Activated naive CD4-positive, alpha-beta T cell treated with anti-CD3 and anti-CD28 coated beads, Interleukin-2, amount 50 U/mL, for 16 hours (primary cell): ENCODE measurements at regions not wholly inside any gene's neighbourhood (a gene's known extent, or its start where the extent isn't known, plus 50 kb on each side); places are given as distances from the start of the nearest gene placed in this dataset.
"Not testable (repeated sequence)": the region's sequence is repeated elsewhere in the genome, so short reads cannot be mapped to it uniquely, and the experiment has no call there.

ENCODE experiments used
- DNase-seq: peaks from one replicate; pipeline ENCODE4 v3.0.0-alpha.2; 2020

DNA sequence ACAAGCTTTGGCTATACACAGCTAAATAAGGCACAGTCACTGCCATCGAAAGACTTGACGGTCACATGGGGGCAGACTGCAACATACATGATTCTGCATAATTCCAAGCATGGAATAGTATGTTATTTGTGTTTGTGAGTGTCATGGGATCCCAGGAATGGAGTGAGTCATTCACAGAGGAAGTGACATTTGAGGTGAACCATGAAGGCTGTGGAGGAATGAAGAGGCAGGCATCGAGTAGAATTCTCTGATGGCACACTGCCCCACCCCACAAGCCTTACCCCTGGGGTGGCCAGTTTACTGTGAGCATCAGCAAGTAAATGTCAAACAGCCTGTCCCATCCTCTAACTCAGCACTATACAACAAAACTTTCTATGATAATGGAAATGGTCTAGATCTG lies 619.7 kb downstream of the MID1IP1 start:
- DNase-seq, result no peak

DNA sequence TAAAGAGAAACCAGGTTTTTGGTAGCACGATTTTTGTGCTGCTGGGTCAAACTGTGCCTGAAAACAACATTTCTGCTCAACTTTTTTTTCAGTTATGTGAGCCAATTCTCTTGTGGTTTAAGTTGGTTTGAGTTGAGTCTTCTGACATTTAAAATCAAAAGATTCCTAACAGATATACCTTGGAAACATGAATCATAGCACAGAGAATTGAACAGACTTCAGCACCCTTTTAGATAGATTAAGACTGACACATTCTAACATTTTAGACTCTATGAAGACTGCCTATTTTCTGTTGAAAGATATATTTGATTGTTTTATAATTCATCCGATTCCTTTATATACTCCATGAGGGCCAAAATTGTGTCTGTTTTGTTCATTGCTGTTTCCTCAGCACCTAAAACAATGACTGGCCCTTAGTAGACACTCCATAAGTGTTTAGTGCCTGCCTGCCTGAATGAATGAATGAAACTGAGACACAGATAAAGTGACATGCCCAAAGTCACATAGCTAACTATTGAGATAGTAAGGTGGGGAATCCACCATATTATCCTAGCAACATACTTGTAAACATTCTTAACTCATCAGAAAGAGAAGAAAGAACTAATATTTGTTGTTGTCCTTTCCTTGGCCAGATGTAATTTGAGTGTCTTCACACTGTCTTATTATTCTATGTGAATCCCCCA lies 624.0 kb downstream of the MID1IP1 start:
- no peak for DNase-seq

DNA sequence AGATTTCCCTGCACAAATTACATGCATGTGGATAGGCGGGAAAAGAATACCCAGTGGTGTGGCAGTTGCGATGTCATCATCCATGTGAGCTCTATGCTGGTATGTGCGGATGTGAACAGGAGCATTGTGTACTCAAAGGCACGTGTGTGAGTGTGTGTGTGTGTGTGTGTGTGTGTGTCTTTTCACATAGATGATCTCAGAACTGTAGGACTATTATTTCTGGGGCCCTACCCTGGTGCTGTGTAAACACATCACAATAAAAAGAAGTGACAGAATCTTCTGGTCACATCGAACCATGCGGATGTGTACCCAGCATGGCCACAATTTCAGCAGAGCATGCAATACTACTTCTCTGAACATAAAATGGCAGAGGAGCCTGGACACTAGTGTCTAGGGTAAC lies 624.8 kb downstream of the MID1IP1 start:
- DNase-seq, result no peak

DNA sequence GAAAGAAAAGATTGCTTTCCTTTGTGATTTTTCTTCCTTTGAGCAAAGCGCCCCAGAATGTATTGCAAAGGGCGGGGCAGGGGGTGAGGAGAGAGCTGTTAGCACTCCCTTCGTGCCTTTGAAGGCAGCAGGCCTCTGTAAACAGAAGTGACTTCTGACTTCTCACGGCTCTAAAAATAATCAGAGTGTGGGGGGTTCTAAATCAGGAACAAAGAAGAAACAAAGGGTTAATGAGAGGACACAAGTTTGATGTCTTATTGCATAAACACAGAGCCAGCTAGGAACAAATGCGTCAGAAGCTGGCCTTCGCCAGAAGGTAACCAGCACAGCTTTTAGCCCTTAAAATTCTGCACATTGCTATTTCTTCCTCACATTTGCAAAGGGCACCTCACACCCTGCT lies 626.2 kb downstream of the MID1IP1 start:
- DNase-seq, result no peak

DNA sequence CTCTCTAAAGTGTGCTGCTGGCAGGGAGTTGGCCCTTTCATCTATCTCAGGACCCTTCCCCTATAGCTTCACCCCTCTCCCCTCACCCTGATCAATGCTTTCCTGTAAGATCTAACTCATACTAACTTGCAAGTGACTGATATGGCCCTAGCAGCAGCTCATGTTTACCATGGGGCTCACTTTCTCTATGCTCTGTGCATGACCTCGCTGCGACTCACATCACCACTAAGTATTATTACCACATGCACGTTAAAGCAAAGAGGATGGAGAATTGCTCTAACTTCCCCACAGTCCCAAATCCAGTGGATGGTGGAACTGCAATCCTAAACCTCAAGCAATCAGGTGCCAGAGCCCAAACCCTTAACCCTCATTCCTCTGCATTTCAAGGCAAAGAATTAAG lies 626.6 kb downstream of the MID1IP1 start:
- peak; percentile 64 for DNase-seq

DNA sequence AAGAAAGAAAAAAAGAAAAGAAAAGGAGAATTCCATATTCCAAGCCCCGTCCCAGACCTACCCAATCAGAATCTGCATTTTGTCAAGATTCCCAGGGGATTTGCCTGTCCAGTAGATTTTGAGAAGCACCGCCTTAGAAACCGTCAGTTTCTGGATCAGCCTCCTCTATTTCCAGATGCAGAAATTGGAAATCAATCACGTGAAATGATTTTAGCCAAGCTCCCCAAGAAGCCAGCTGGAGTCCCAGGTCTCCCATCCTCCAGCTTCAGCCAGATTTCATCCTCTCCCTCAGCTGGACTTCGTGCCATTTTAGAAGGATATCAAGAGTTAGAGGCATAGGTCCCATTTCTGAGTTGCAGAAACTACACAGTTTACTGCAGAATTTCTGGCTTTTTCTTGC lies 629.3 kb downstream of the MID1IP1 start:
- no peak for DNase-seq

DNA sequence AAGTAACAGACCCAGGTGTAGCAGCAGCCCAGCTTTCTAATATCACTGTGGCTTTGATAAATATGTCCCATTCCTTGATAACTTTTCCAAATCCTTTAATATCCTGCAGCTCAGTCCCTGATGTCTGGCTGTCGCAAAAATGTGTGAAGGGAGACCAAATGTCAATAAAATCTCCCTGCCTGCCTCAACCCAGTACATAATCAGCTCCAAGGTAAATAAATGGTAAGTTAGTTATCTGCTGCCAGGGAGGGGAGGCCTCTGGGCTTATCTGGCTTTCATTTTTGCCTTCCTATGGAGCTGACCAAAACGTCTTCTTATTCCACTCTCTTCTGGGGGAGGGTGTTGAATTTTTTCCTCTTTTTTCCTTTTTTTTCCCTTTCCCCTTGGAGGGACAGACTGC lies 630.6 kb downstream of the MID1IP1 start:
- DNase-seq, result no peak

DNA sequence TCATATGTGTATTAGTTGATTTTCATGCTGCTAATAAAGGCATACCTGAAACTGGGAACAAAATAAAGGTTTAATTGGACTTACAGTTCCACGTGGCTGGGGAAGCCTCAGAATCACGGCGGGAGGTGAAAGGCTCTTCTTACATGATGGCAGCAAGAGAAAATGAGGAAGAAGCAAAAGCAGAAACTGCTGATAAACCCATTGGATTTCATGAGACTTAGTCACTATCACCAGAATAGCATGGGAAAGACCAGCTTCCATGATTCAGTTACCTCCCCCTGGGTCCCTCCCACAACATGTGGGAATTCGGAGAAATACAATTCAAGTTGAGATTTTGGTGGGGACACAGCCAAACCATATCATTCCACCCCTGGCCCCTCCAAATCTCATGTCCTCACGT lies 633.4 kb downstream of the MID1IP1 start:
- not testable (repeated sequence) for DNase-seq

DNA sequence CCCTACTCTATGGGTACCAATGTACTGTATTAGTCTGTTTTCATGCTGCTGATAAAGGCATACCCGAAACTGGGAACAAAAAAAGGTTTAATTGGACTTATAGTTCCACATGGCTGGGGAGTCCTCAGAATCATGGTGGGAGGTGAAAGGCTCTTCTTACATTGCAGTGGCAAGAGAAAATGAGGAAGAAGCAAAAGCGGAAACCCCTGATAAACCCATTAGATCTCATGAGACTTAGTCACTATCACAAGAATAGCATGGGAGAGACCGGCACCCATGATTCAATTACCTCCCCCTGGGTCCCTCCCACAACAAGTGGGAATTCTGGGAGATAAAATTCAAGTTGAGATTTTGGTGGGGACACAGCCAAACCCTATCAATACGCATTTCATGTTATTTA lies 635.3 kb downstream of the MID1IP1 start:
- not testable (repeated sequence) for DNase-seq

DNA sequence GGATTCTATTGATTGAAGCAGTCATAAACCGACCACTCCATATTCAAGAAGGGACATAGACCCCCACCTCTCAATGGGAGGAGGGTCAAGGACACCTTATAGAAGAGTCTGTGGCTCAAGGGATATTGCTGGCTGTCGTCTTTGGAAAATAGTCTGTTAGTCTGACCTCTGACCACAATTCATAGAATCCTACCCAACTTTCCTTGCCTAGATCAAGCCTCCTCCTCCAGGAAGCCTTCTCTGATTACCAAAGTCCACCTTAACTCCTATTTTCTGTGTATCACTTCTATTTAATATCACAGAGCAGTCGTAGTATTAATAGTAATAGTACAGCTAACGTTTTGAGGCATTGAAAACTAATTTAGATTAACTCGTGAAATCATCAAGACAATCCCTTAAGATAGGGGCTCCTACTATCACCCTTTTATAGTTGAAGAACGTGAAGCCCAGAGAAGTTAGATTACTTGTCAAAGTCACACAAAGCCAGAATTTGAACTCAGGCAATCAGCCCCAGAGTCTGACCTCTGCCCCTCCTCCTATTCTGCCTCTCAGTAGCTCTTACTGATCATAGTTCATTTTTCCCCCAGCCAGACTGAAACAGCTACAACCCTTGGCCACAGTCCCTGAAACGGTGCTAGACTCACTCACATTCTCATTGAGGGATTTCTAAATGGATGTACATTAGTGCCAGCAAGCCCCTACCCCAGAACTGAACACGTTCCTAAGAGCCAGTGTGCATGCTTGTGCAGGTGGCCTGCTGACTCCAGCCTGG lies 636.6 kb downstream of the MID1IP1 start:
- no peak for DNase-seq

DNA sequence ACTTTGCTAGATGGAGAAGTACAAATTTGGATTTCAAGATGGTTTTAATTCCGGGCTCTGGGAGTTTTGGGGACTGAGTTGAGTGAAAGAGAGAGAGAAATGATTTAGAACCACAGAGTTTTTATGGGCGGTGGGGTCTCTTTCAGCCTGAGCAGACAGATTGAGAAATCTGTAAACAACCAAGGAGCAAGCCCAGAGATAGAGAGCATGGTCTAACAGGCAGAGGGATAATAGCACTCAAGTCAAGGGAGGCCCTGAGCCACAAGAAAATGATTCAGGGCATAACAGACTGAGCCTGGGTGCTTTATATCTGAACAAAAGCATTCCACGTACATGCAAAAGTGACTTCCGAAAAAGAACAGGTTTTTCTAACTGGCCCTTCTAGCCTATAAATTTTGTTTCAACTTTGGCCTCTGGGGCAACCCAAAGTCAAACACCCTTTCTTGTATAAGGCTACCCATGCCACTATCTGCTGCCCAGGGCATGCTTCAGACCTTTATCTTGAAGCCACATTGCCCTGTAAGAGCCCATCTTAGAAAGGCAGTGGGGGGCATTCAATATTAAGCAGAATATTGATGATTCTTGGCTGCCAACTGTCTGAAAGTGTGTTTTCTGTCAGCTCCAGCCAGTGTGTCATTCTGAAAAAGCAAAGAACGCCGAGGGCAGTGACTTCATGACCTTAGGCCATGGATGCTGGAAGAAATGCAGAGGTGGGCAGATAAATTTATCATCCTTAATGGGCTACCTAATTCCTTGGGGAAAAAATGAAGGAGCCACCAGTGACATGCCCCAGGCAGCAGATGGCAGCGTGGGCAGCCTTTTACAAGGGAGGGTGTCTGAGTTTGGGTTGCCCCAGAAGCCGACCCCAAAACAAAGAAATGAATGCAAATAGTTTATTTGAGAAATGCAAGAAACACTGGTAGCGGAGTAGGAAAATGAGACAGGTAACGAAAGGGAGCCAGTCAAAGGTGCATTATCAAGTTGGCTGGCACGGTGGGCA lies 637.6 kb downstream of the MID1IP1 start:
- no peak for DNase-seq

DNA sequence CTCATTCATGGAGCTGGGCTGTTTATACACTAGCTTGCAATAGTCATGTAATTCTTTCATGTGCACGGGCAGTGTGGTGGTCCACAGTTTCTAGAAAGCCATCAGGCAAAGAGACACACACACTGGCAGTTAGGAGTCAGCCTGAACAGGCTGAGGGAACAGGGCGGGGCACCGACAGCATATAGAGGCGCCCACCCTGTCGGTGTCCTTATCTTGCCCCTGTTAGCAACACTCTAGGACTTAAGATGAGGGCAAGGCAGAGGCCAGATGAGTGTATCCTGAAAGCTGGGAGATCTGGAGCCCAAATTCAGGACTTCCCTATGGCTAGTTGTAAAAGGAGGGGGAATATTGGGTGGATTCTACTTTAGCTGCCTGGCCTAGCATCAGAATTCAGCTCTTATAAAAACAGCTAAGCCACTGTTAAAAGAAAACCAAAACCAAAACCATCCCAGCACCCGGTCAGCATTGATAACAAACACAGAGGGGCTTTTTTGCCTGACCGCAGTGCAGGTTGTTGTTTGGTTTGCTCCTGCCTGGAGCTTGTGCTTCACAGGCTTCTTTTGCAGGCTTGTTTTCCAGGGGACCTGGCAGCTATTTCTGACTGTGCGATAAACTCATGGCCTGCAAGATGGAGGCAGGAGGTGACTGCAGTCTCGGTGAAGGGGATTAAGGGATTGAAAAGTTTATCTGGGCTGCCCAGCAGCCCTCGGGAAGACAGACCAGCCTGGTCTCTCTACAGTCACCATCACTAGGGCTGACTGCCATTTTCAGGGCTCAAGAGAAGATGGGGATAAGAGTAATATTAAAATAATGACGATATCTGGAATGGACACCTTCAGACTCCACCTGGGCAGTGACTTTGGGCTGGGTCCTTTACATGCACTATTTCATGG lies 638.9 kb downstream of the MID1IP1 start:
- no peak for DNase-seq

DNA sequence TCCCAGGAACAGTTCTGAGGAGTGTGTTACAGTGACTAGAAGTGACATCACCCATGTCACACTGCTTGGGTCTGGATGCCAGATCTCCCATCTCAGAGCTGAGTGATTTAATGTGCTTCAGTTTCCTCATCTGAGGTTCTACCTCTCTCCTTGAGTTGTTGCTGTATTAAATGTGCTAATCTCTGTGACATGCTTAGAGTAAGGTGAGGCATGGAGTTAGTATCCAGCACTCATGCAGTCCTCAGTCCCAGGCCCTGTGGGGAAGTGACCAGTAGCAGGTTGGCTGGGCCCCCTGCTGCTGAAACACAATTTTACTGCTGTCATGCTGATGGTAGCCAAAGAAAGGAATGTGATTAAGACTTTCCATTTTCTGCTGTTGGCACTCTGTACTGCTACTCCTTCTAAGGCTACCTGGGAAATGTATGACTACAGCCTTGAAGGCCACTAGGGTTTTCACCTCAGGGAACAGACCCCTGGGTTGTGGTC lies 639.6 kb downstream of the MID1IP1 start:
- DNase-seq, result no peak

DNA sequence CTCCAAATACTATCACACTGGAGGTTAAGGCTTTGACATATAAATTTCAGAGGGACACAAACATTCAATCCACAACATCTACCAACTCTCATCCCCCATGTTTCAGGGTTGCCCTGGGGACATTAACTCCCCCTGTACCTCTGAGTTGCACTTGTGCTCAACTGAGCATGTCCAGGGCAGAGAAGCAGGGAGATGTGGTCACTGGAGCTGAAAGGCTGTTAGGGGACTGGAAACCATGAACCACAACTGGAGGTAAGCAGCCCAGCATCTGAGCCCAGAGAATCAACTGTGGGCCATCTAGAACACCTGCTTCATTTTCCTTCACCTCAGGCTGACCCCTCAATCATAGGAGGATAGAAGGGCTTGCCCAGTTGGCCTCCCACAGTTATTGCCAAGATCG lies 641.1 kb downstream of the MID1IP1 start:
- no peak for DNase-seq

DNA sequence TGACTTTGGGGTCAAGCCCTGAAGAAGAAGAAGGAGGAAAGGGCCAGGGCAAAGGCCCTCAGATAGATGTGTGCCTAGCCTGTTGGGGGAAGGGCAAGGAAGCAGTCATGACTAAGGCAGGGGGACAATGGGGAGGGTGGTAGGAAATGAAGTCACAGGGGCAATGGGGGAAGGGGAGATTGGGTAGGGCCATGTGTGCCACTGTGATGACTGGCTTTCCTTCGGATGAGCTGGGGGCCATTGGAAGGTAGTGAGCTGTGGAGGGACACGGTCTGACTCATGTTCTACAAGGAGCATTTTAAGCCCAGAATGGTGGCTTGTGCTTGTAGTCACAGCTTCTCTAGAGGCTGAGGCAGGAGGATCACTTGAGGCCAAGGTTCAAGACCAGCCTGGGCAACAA lies 642.0 kb downstream of the MID1IP1 start:
- no peak for DNase-seq

DNA sequence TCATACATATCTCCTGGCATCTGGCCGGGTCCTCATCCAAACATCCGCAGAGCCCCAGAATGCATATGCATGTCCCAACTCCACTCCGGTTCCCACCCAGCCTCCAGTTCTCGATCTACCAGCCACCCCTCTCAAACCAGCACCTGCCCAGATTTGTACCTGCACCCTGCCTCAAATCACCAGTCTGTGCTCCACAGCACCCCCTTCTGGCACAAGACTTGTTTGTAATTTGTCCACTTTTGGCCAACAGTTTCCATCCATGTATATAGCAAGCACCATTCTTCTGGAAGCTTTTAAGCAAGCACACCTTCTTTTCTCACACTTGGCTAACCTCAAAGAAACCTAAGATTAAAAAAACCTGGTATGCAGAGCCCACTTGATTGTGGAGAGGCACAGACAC lies 644.1 kb downstream of the MID1IP1 start:
- DNase-seq, result peak; percentile 42

DNA sequence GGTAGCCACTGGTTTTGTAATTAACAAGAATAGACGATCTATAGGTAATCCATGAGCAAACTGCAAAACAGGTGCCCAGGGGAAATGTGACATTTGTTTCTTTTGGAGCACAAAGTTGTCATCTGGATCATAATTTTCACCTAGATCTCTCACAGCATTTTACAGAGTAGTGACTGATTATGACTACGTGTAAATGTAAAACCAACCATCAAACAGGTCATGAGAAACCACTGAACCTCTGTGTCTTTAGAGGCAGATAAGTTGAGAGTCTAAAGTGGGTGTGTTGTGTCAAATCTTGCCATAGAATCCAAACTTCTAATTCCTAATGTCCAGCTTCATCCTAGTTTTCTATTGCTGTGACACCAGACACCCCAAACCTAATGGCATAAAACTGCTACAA lies 648.1 kb downstream of the MID1IP1 start:
- no peak for DNase-seq

DNA sequence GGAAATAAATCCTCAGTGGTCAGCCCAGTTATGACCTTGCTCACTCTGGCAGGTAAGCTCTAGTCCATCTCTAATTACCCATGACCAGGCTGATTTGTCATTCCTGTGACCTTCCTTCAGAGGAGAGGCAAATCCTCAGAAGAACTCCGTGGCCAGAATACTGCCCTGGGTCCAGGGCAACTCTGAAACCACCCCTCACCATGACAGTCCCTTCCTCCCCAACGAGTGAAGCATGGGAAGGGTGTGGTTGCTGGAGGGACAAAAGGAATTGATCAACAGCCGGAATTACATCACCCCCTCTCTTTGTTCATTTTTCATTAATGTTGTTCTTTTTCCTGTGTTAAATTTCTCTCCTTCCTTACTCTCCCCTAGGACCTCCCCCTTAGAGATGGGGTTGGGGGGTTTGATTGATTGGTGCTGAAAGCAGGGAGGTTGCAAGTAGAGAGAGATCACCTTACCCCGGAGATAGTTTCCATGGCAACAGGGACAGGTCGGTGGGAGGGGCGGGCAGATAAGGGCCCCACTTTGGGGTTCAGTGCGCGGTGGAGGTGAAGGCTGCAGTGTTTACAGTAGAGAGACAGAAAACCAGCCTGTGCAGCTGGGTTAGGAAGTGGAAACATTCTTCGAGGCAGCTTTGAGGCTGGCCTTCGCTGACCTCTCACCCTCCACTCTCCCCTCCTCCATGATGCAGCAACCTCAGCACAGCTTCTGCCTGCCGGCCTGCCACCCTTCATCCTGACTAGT lies 647.4 kb downstream of the BCOR start:
- no peak for DNase-seq

DNA sequence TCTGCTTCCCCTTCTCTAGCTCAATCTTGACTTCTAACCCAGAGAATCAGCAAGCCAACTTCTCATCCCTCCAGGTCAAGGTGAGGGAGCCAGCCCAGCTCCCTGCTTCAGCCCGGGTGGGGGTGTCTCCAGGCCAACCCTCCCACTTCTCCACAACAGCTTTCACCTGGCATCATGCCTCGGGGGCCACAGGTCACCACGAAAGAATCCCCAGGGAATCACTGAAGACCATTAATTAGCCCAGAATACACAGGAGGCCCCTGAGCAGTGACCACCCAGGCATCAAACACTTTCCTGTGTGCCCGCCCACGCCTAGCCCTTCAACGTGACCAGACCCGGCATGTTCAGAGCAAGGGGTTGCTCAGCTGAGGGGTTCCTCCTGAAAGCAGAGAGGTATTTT lies 646.7 kb downstream of the BCOR start:
- DNase-seq, result no peak

DNA sequence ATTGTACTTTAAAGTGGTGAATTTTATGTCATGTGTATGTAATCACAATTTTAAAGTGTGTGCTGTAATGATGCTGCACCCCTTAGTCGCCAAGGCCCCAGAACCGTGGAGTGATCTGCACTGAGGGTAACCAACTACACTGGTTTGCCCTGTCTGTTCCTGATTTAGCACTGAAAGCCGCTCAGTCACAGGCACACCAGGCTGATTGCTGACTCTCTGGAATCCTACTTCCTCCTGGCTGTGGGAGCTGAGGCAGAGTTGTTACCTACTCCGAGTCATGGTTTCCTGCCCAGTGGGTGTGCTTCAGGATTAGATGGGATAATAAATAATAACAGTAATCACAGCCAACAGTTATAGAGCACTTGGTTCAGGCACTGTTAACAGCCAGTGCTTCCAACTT lies 645.4 kb downstream of the BCOR start:
- DNase-seq, result no peak

DNA sequence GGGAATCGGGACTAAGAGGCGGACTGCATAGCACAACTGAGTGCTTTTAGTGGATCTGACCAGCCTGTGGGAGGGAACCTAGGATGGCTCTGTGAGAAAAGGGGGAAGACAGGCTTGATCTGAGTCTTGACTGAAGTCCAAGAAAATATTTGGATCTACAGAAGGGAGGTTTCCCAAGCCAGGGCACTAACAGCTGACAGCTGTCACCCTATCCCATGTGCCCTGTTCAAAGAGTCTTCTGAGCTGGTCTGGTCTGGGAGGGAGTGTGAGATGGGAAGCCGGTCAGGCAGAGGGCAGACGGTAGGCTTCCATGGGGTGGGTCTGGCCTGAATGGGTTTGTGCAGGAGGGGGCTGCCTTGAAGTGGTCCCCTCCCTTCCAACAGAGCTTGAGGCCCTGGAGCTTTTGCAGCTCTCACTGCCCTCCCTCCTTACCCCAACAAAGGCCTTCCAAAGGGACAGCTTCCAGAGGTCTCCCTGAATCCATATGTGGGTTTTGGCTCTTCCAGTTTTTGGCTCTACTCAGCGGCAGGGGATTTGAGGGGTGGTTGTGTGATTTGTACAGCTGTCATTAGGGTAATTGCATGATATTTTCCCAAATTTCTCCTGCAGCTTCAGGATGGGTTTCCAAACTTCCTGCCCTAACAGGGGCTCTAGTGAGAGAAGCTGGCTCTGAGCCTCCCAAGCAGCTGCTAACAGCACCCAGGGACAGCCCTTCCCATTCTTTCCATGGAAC lies 643.7 kb downstream of the BCOR start:
- no peak for DNase-seq
